Karpas-422 (cell line): ENCODE measurements at regions not wholly inside any gene's neighbourhood (a gene's known extent, or its start where the extent isn't known, plus 50 kb on each side); places are given as distances from the start of the nearest gene placed in this dataset.
"Not testable (repeated sequence)": the region's sequence is repeated elsewhere in the genome, so short reads cannot be mapped to it uniquely, and the experiment has no call there.

ENCODE experiments used
- DNase-seq: peaks from one replicate; pipeline ENCODE4 v3.0.0-alpha.2; 2015
- H2AFZ ChIP-seq: fragments of 200-600 bp; sonication (generic); 2 replicates; pipeline ENCODE4 v1.6.1; 2014; ENCODE audit warnings: antibody characterized with exemption, low read length, mixed read lengths
- H3K27ac ChIP-seq: fragments of 200-600 bp; sonication (generic); 2 replicates; pipeline ENCODE4 v1.5.1; 2014; ENCODE audit warnings: mild to moderate bottlenecking, low read length, moderate library complexity
- H3K27me3 ChIP-seq: fragments of 200-600 bp; sonication (generic); 2 replicates; pipeline ENCODE4 v1.6.1; 2014; ENCODE audit warnings: low read length, mixed read lengths
- H3K36me3 ChIP-seq: fragments of 200-600 bp; sonication (generic); 2 replicates; pipeline ENCODE4 v1.6.1; 2014; ENCODE audit warnings: low read length, mixed read lengths; ENCODE audit not compliant: insufficient read depth
- H3K4me1 ChIP-seq: fragments of 200-600 bp; sonication (generic); 2 replicates; pipeline ENCODE4 v1.6.1; 2014; ENCODE audit warnings: mild to moderate bottlenecking, low read length, mixed read lengths
- H3K4me2 ChIP-seq: fragments of 200-600 bp; sonication (generic); 2 replicates; pipeline ENCODE4 v1.6.1; 2014; ENCODE audit warnings: low read length, low read depth, mild to moderate bottlenecking; ENCODE audit not compliant: poor library complexity, severe bottlenecking
- H3K4me3 ChIP-seq: fragments of 200-600 bp; sonication (generic); 2 replicates; pipeline ENCODE4 v1.5.1; 2014; ENCODE audit warnings: mild to moderate bottlenecking, antibody characterized with exemption, low read length, mixed read lengths
- H3K79me2 ChIP-seq: fragments of 200-600 bp; sonication (generic); 2 replicates; pipeline ENCODE4 v1.6.1; 2014; ENCODE audit warnings: mild to moderate bottlenecking, low read length, mixed read lengths
- H3K9ac ChIP-seq: fragments of 200-600 bp; sonication (generic); 2 replicates; pipeline ENCODE4 v1.6.0; 2014; ENCODE audit warnings: low read length
- H3K9me2 ChIP-seq: fragments of 200-600 bp; sonication (generic), shearing (Covaris generic); replicated peaks from 2 replicates; pipeline ENCODE4 v1.6.0; 2014; ENCODE audit warnings: mild to moderate bottlenecking, low read length, moderate library complexity; ENCODE audit not compliant: insufficient read depth
- H3K9me3 ChIP-seq: fragments of 300-700, 200-600 bp; sonication (generic); 2 replicates; pipeline ENCODE4 v1.6.1; 2014; ENCODE audit warnings: low read length, mixed read lengths
- H4K20me1 ChIP-seq: fragments of 200-600 bp; sonication (generic); 2 replicates; pipeline ENCODE4 v1.6.1; 2014; ENCODE audit warnings: mild to moderate bottlenecking, antibody characterized with exemption, low read length, low read depth; ENCODE audit not compliant: insufficient read depth

GRCh38 chr2:114261366-114261765 lies 181.1 kb upstream of the DPP10 start:
- no peaks in the 10 kb centered on the region for H3K9me2 ChIP-seq
- H4K20me1 ChIP-seq = no peaks in the 10 kb centered on the region
- no peak overlapping the region for H2AFZ ChIP-seq
- no peaks in the 10 kb centered on the region for H3K27me3 ChIP-seq
- no peak overlapping the region for H3K4me3 ChIP-seq
- no peak for DNase-seq
- H3K4me2 ChIP-seq = no peak overlapping the region
- H3K9me3 ChIP-seq = no peaks in the 10 kb centered on the region
- H3K27ac ChIP-seq = no peak overlapping the region
- no peaks in the 10 kb centered on the region for H3K36me3 ChIP-seq
- H3K9ac ChIP-seq = no peak overlapping the region
- H3K79me2 ChIP-seq = no peaks in the 10 kb centered on the region
- no peaks in the 10 kb centered on the region for H3K4me1 ChIP-seq

DNA sequence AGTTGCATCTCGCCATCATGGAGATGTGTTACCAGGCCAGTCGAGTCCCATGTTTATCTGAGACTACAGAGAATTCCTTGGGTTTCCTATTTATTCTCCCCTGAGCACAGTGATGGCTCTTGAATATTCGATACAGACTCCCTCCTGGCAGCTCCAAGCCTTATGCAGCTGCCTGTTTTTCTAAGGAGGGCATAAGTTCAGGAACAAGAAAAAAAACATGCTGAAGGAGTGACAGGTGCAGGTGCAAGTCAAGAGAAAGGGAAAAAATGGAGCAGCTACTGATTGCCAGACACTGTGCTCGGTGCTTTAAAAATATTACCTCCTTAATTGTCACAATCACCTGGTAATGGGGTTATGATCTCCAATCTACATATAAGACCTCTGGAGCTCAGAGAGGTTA lies 177.2 kb upstream of the DPP10 start:
- no peaks in the 10 kb centered on the region for H3K9me3 ChIP-seq
- no peaks in the 10 kb centered on the region for H3K9me2 ChIP-seq
- no peak for DNase-seq
- H3K4me3 ChIP-seq = no peak overlapping the region
- H3K79me2 ChIP-seq = no peaks in the 10 kb centered on the region
- H4K20me1 ChIP-seq = no peaks in the 10 kb centered on the region
- no peak overlapping the region for H2AFZ ChIP-seq
- no peak overlapping the region for H3K27ac ChIP-seq
- H3K36me3 ChIP-seq = no peaks in the 10 kb centered on the region
- H3K4me1 ChIP-seq = no peaks in the 10 kb centered on the region
- no peak overlapping the region for H3K4me2 ChIP-seq
- no peaks in the 10 kb centered on the region for H3K27me3 ChIP-seq
- no peak overlapping the region for H3K9ac ChIP-seq

- Histone ChIP-seq H3K27ac (no peak overlapping the region), H3K9me3 (peaks cover 4% of the 10 kb centered on the region; the same call in 1 of the 2 replicates)
Measured at GRCh38 chr2:114274957-114275356, 167.5 kb upstream of the DPP10 start.

DNA sequence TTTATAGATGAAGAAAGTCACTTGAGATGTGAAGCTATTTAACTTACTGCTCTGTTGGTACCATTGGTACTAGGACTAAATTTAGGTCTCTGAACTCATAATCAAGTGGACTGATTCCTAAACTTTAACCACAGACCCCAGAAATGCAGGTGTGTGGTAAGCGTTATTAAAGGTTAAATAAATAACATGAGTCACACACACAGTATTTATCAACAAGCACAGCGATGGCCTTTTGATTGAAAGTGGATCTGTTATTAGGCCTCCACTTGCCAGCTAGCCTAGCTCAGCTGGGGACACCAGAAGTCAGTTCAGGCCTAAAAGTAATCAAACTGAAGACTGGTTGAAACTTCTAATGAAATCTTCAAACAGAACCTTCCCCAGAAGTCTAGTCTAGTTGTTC lies 161.3 kb upstream of the DPP10 start:
- Histone ChIP-seq H3K9me2 (no peaks in the 10 kb centered on the region), H3K4me2 (no peak overlapping the region), H3K27ac (no peak overlapping the region), H3K4me3 (no peak overlapping the region), H3K36me3 (no peaks in the 10 kb centered on the region), H3K9ac (no peak overlapping the region), H3K4me1 (no peaks in the 10 kb centered on the region), H3K9me3 (no peaks in the 10 kb centered on the region), H4K20me1 (no peaks in the 10 kb centered on the region), H3K79me2 (no peaks in the 10 kb centered on the region), H3K27me3 (no peaks in the 10 kb centered on the region), H2AFZ (no peak overlapping the region)
- DNase-seq = no peak

More at GRCh38 chr2:114274957-114275356, 167.5 kb upstream of the DPP10 start:
- no peaks in the 10 kb centered on the region for H4K20me1 ChIP-seq
- H3K4me2 ChIP-seq = no peak overlapping the region
- no peaks in the 10 kb centered on the region for H3K4me1 ChIP-seq
- no peak overlapping the region for H2AFZ ChIP-seq
- H3K4me3 ChIP-seq = no peak overlapping the region
- H3K79me2 ChIP-seq = no peaks in the 10 kb centered on the region
- H3K27me3 ChIP-seq = no peaks in the 10 kb centered on the region
- no peak for DNase-seq
- no peaks in the 10 kb centered on the region for H3K9me2 ChIP-seq
- H3K9ac ChIP-seq = no peak overlapping the region
- H3K36me3 ChIP-seq = no peaks in the 10 kb centered on the region

DNA sequence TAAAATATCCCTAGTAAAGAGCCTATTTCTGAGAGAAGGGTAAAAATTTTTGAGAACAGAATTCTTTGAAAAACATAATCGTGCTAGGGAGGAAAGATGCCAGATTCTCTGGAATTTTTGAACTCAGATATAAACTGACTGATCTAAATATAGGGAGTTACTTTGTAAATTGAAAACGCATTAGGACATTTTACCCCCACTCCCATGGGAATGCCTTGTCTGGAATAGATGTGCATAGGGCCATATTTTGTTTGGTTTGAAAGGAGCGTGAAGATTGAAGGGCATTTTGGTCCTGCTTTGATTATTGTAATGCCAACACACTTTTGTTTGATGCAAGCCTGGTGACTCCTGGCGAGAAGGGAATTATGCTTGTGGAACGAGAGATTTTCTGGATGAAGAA lies 158.7 kb upstream of the DPP10 start:
- Histone ChIP-seq H3K9me2 (no peaks in the 10 kb centered on the region), H2AFZ (no peak overlapping the region), H3K9me3 (no peaks in the 10 kb centered on the region), H3K4me3 (no peak overlapping the region), H3K27ac (no peak overlapping the region), H3K36me3 (no peaks in the 10 kb centered on the region), H3K27me3 (no peaks in the 10 kb centered on the region), H3K9ac (no peak overlapping the region), H3K4me1 (no peaks in the 10 kb centered on the region), H4K20me1 (no peaks in the 10 kb centered on the region), H3K79me2 (no peaks in the 10 kb centered on the region), H3K4me2 (no peak overlapping the region)
- DNase-seq = no peak

- no peak for DNase-seq
- no peak overlapping the region for H3K27ac ChIP-seq
- H3K36me3 ChIP-seq = no peaks in the 10 kb centered on the region
- no peak overlapping the region for H3K9ac ChIP-seq
- H4K20me1 ChIP-seq = no peaks in the 10 kb centered on the region
- no peaks in the 10 kb centered on the region for H3K27me3 ChIP-seq
- H3K4me3 ChIP-seq = no peak overlapping the region
- no peak overlapping the region for H3K4me2 ChIP-seq
- no peak overlapping the region for H2AFZ ChIP-seq
- H3K9me2 ChIP-seq = no peaks in the 10 kb centered on the region
- H3K79me2 ChIP-seq = no peaks in the 10 kb centered on the region
- no peaks in the 10 kb centered on the region for H3K9me3 ChIP-seq
- H3K4me1 ChIP-seq = no peaks in the 10 kb centered on the region
Measured at GRCh38 chr2:114286438-114286837, 156.0 kb upstream of the DPP10 start.

- Histone ChIP-seq H3K9me3 (no peaks in the 10 kb centered on the region), H4K20me1 (no peaks in the 10 kb centered on the region), H3K79me2 (no peaks in the 10 kb centered on the region), H3K4me3 (no peak overlapping the region), H2AFZ (no peak overlapping the region), H3K4me2 (no peak overlapping the region), H3K9ac (no peak overlapping the region), H3K4me1 (no peaks in the 10 kb centered on the region), H3K36me3 (no peaks in the 10 kb centered on the region), H3K27ac (no peak overlapping the region), H3K27me3 (no peaks in the 10 kb centered on the region), H3K9me2 (no peaks in the 10 kb centered on the region)
- DNase-seq = no peak
Measured at GRCh38 chr2:114293355-114293754, 149.1 kb upstream of the DPP10 start.

GRCh38 chr2:114294741-114295140 lies 147.7 kb upstream of the DPP10 start:
- no peak overlapping the region for H3K4me2 ChIP-seq
- no peaks in the 10 kb centered on the region for H3K27me3 ChIP-seq
- no peaks in the 10 kb centered on the region for H4K20me1 ChIP-seq

GRCh38 chr2:114300351-114300750 lies 142.1 kb upstream of the DPP10 start:
- not testable (repeated sequence) for H3K27ac ChIP-seq, H3K9me3 ChIP-seq, H3K9ac ChIP-seq, H3K36me3 ChIP-seq, H2AFZ ChIP-seq, H4K20me1 ChIP-seq, H3K9me2 ChIP-seq, H3K79me2 ChIP-seq, H3K4me1 ChIP-seq, DNase-seq, H3K4me3 ChIP-seq, H3K4me2 ChIP-seq, H3K27me3 ChIP-seq

More at GRCh38 chr2:114294741-114295140, 147.7 kb upstream of the DPP10 start:
- no peaks in the 10 kb centered on the region for H3K36me3 ChIP-seq
- H2AFZ ChIP-seq = no peak overlapping the region
- no peak overlapping the region for H3K27ac ChIP-seq
- no peaks in the 10 kb centered on the region for H3K79me2 ChIP-seq
- H3K9ac ChIP-seq = no peak overlapping the region
- H3K4me1 ChIP-seq = no peaks in the 10 kb centered on the region
- no peaks in the 10 kb centered on the region for H3K9me2 ChIP-seq
- DNase-seq = no peak
- no peaks in the 10 kb centered on the region for H3K9me3 ChIP-seq
- H3K4me3 ChIP-seq = no peak overlapping the region
